Body of pancreas (tissue), 4 donors: ENCODE measurements at regions not wholly inside any gene's neighbourhood (a gene's known extent, or its start where the extent isn't known, plus 50 kb on each side); places are given as distances from the start of the nearest gene placed in this dataset.
"Not testable (repeated sequence)": the region's sequence is repeated elsewhere in the genome, so short reads cannot be mapped to it uniquely, and the experiment has no call there.

Experiments
- POLR2A ChIP-seq, 3 donors: fragments of 450-650 bp; IDR thresholded peaks; one replicate each; pipeline ENCODE4 v1.6.1; 2016; ENCODE audit warnings: antibody characterized with exemption in 3 of 3, mild to moderate bottlenecking in 2 of 3
- TF ChIP-seq, protein P1 (sequence below), 7 experiments: fragments of 450-650 bp in 4 of 7; fragments of 200-600 bp in 3 of 7; sonication (generic) in 3 of 7; IDR thresholded peaks; one replicate each; pipeline ENCODE4 v1.5.1; 2016 to 2019; ENCODE audit warnings: antibody characterized with exemption in 7 of 7

DNA sequence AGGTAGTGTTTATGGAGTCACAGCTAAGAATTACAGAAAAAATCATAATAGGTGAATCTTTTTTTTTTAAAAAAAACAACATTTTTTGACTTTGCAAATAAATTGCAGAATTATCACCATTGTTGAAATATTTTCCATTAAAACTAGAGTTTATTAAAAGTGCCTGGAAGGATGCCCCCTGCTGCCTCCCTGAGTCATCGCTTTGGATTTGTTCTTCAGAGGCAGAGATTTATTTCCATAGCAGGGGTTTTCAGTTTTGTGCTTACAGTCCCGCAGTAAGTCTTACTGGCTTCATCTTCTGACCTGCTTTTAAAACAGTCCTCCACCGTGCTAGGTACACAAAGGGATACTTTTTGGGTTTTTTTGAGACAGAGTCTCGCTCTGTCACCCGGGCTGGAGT is 244.9 kb upstream of the PLGLB2 start:
- TF ChIP-seq, protein P1, sequence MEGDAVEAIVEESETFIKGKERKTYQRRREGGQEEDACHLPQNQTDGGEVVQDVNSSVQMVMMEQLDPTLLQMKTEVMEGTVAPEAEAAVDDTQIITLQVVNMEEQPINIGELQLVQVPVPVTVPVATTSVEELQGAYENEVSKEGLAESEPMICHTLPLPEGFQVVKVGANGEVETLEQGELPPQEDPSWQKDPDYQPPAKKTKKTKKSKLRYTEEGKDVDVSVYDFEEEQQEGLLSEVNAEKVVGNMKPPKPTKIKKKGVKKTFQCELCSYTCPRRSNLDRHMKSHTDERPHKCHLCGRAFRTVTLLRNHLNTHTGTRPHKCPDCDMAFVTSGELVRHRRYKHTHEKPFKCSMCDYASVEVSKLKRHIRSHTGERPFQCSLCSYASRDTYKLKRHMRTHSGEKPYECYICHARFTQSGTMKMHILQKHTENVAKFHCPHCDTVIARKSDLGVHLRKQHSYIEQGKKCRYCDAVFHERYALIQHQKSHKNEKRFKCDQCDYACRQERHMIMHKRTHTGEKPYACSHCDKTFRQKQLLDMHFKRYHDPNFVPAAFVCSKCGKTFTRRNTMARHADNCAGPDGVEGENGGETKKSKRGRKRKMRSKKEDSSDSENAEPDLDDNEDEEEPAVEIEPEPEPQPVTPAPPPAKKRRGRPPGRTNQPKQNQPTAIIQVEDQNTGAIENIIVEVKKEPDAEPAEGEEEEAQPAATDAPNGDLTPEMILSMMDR (IDR thresholded peaks at IDR 0.05), result not testable (repeated sequence)
- TF ChIP-seq POLR2A (IDR thresholded peaks at IDR 0.05), result not testable (repeated sequence)
